Right forelimb (tissue), 1 donor: ENCODE measurements at regions not wholly inside any gene's neighbourhood (a gene's known extent, or its start where the extent isn't known, plus 50 kb on each side); places are given as distances from the start of the nearest gene placed in this dataset.

Experiments
- DNase-seq: peaks from one replicate; pipeline ENCODE4 v3.0.0-alpha.2; 2018

- DNase-seq, result no peak
These were observed 514.2 kb downstream of the VRK1 start for GRCh38 chr14:97311411-97311810.

GRCh38 chr14:97312910-97313309, 515.7 kb downstream of the VRK1 start:
- DNase-seq, result no peak

DNA sequence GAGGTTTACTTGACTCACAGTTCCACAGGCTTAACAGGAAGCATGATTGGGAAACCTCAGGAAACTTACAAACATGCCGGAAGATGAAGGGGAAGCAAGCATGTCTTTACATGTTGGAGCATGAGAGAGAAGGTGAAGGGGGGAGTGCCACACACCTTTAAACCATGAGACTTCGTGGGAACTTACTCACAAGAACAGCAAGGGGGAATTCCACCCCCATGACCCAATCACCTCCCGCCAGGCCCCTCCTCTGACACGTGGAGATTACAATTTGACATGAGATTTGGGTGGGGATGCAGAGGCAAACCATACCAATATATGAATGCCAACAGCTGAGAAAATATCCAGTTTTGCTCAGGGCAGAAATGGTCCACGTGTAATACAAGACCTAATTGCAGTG, 518.6 kb downstream of the VRK1 start:
- DNase-seq, result no peak

DNA sequence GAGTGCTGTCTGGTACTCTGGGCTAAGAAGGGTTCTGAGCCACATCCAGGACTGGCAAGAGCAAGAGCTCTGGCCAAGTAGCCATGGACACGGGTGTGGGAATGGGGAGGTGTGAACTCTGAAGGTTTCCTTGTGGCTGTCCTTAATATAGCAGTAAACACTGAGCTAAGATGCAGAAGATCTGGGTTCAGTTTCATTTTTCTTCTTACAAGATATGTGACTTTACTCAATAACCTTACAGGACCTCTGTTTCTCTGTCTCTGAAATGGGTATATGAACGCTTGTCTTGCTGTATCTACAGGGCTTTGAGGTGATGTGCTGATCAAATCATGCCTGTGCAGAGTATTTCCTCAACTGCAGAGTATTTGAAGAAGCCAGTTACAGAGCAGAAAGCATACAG, 521.2 kb downstream of the VRK1 start:
- no peak for DNase-seq

DNA sequence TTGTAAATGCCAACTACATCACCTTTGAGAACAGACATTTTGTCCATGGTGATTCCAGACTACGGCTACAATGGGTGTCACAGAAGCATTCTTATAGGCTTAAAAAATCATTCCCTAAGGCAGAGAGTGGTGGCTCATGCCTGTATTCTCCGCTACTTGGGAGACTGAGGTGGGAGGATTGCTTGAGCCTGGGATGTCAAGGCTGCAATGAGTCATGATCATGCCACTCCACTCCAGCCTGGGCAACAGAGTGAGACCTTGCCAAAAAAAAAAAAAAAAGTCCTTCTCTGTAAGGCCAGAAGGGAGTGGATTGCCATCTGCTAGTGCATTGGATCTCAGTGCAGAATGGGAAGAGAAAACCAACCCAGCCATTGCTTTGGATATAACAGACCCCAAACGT, 522.5 kb downstream of the VRK1 start:
- DNase-seq, result no peak

GRCh38 chr14:97328743-97329142, 531.6 kb downstream of the VRK1 start:
- no peak for DNase-seq

GRCh38 chr14:97329701-97330100, 532.5 kb downstream of the VRK1 start:
- DNase-seq, result no peak

DNA sequence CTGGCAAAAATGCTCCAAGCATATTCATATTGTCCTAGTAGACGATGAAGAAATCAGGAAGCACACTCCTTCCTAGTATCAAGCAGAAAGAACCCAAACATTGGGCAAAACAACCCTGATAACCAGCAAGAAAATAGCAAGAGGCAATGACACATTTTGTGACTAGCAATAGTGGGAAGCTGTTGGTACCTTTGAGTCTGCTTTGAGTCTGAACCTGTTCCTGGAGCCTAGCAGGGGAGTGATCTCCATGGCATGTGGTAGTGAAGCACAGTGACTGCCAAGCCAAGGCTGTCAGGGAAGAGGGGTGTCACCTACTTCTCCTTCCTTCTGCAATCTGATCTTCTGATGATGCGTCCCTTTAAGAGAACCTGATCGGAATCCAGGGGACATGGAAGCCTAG, 533.9 kb downstream of the VRK1 start:
- no peak for DNase-seq

DNA sequence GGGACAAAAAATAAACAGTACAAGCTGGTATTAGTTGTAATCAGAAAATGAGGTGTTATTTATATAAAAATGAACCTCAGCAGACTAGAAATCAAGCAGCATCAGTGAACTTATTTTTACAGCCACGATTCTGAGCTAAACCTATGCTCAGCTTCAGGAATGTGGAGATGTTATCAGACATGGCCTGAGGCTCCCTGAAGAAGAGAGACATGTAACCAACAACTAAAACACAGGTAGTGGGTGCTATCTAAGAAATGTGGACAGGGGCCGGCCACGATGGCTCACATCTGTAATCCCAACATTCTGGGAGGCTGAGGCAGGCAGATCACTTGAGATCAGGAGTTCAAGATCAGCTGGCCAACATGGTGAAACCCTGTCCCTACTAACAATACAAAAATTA, 534.3 kb downstream of the VRK1 start:
- no peak for DNase-seq

DNA sequence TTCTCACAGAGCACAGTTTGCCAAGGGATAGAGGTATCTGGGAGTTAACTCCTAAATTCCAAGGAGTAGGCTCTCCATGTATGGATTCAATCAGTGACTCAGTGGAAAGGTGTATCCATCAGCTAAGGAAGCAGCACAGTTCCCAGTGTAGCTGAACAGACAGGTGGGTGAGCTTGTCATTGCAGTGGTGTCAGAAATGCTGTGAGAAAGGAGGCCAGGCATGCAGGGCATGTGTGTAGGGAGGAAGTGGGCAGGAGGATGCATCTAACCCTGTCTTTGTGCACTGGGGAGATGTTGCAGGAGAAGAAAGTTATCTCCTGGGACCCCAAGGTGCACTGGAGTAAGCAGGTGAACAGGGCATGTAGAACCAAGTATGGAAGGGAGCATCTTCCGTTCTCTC, 539.0 kb downstream of the VRK1 start:
- DNase-seq, result no peak

DNA sequence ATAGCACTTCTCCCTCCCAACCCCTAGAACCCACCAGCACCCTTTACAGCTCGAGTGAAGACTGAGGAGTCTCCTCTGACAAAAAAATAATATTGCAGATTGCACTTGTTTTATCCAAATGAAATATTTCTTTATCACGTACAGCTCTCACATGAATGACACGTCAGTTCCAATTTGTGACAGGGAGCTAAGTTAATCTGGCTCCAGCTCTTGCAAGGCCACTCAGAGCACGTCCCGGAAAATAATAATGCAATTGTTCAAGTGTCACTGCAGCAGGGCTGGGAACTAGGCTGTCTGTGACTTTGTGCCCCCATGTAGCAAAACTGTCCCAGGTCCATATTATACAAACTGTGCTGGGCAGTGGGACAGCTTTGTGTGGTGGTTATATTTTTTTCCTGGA, 539.6 kb downstream of the VRK1 start:
- no peak for DNase-seq

- DNase-seq, result no peak
These were observed 540.1 kb downstream of the VRK1 start for GRCh38 chr14:97337267-97337666.

- no peak for DNase-seq
These were observed 540.5 kb downstream of the VRK1 start for GRCh38 chr14:97337670-97338069.

- DNase-seq, result no peak
These were observed 547.5 kb downstream of the VRK1 start for GRCh38 chr14:97344666-97345065.

GRCh38 chr14:97346675-97347074, 549.5 kb downstream of the VRK1 start:
- DNase-seq, result no peak

- DNase-seq, result no peak
These were observed 552.3 kb downstream of the VRK1 start for GRCh38 chr14:97349463-97349862.

GRCh38 chr14:97349946-97350345, 552.8 kb downstream of the VRK1 start:
- no peak for DNase-seq

DNA sequence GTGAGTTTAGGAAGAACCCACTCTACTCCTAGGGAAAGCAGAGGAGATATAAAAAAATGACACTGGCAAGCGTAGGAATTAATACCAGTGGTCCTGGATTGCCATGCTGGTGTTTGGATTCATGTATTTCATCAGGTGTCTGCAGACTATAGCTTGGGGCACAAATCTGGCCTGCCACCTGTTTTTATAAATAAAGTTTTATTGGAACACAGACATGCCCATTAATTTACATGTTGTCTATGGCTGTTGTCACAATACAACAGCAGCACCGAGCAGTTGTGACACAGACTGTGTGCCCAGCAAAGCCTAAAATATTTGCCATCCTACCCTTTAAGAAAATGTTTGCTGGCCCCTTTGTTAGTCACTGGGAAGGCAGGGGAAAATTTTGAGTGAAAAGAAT, 553.2 kb downstream of the VRK1 start:
- no peak for DNase-seq

- DNase-seq, result no peak
These were observed 553.9 kb downstream of the VRK1 start for GRCh38 chr14:97350894-97351731.

GRCh38 chr14:97353102-97353501, 555.9 kb downstream of the VRK1 start:
- DNase-seq, result no peak

GRCh38 chr14:97354119-97354722, 557.0 kb downstream of the VRK1 start:
- DNase-seq, result no peak

- no peak for DNase-seq
These were observed 562.2 kb downstream of the VRK1 start for GRCh38 chr14:97359341-97359740.

- DNase-seq, result no peak
These were observed 564.0 kb downstream of the VRK1 start for GRCh38 chr14:97361181-97361580.

DNA sequence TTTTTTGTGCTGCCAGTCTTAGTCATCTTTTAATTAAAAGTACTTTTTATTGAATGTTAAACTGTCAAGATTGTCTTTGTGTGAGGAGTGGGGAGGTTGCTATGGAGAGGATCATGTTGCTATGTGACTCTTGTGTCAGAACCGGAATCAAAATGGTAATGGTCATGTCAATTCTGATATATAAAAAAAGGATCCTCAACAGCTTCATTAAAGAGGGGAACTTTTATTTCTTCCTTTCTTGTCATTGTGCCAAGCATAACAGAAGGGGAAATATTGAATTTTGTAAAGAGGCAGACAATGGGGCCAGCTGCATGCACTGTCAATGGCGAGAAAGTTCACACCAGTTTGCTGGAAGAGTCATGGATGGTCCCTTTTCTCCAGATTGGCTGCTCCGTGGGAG, 564.8 kb downstream of the VRK1 start:
- no peak for DNase-seq

- DNase-seq, result no peak
These were observed 569.2 kb downstream of the VRK1 start for GRCh38 chr14:97366400-97366799.
